ENCODE measurements at regions not wholly inside any gene's neighbourhood (a gene's known extent, or its start where the extent isn't known, plus 50 kb on each side); places are given as distances from the start of the nearest gene placed in this dataset.

DNA sequence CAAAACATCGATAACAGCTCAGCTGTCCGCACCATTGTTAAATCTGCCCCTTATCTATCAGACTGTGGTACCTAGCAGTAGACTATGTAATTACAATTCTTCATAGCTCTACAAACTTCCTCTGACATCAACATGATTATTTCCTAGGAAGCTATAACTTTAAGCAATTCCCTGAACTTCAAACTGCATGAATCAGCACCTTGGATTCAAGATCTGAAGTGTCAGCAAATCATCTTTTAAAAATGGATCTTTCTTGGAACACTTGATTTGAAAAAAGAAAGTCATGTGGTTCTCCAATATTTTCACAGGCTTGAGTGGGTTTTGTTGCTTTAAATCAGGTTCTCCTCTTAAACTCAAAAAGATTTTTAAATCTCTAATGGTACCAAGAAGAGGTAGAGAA, 680.7 kb upstream of the LMCD1 start:
- TF ChIP-seq, protein P1, sequence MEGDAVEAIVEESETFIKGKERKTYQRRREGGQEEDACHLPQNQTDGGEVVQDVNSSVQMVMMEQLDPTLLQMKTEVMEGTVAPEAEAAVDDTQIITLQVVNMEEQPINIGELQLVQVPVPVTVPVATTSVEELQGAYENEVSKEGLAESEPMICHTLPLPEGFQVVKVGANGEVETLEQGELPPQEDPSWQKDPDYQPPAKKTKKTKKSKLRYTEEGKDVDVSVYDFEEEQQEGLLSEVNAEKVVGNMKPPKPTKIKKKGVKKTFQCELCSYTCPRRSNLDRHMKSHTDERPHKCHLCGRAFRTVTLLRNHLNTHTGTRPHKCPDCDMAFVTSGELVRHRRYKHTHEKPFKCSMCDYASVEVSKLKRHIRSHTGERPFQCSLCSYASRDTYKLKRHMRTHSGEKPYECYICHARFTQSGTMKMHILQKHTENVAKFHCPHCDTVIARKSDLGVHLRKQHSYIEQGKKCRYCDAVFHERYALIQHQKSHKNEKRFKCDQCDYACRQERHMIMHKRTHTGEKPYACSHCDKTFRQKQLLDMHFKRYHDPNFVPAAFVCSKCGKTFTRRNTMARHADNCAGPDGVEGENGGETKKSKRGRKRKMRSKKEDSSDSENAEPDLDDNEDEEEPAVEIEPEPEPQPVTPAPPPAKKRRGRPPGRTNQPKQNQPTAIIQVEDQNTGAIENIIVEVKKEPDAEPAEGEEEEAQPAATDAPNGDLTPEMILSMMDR (conservative IDR thresholded peaks at IDR 0.05 in 1 of 2, IDR thresholded peaks at IDR 0.05 in 1 of 2; ENCODE audit: low read depth in 1 of 2, low read length in 2 of 2), result no peak
- no peak for TF ChIP-seq EZH2 (IDR thresholded peaks at IDR 0.05; ENCODE audit: low read length, missing control alignments)
- H3K9me3 ChIP-seq (ENCODE audit: control insufficient read depth, insufficient read depth, low read depth, low read length), result no peaks in the 10 kb centered on the region
- no peaks in the 10 kb centered on the region for H3K79me2 ChIP-seq (ENCODE audit: control insufficient read depth, insufficient read depth, low read length)
- no peak overlapping the region for H3K27ac ChIP-seq (ENCODE audit: insufficient read depth, low read length)
- H3K36me3 ChIP-seq (ENCODE audit: control insufficient read depth, insufficient read depth, low read length), result no peaks in the 10 kb centered on the region
- H2AFZ ChIP-seq (ENCODE audit: low read length), result no peak overlapping the region
- H3K9ac ChIP-seq (ENCODE audit: insufficient read depth, low read length), result no peak overlapping the region
- H3K4me3 ChIP-seq (replicated peaks in 1 of 4; ENCODE audit: control extremely low read depth in 1 of 4, insufficient read depth in 1 of 4, low read depth in 3 of 4, low read length in 4 of 4), result no peak overlapping the region
- no peak for DNase-seq (ENCODE audit: low read depth in 2 of 2)
- H3K4me2 ChIP-seq (ENCODE audit: extremely low read depth, insufficient read depth, low read length), result no peak overlapping the region
- H4K20me1 ChIP-seq (ENCODE audit: control insufficient read depth, extremely low read depth, insufficient read depth, low read length), result no peaks in the 10 kb centered on the region
- no peaks in the 10 kb centered on the region for H3K4me1 ChIP-seq (ENCODE audit: control insufficient read depth, extremely low read depth, insufficient read depth, low read length)
- no peaks in the 10 kb centered on the region for H3K27me3 ChIP-seq (ENCODE audit: control insufficient read depth, insufficient read depth, low read length)

- Histone ChIP-seq H3K4me2 (ENCODE audit: extremely low read depth, insufficient read depth, low read length) (no peak overlapping the region), H3K27me3 (ENCODE audit: control insufficient read depth, insufficient read depth, low read length) (no peaks in the 10 kb centered on the region), H4K20me1 (ENCODE audit: control insufficient read depth, extremely low read depth, insufficient read depth, low read length) (no peaks in the 10 kb centered on the region), H3K4me1 (ENCODE audit: control insufficient read depth, extremely low read depth, insufficient read depth, low read length) (no peaks in the 10 kb centered on the region), H3K9me3 (ENCODE audit: control insufficient read depth, insufficient read depth, low read depth, low read length) (no peaks in the 10 kb centered on the region), H3K9ac (ENCODE audit: insufficient read depth, low read length) (no peak overlapping the region), H3K27ac (ENCODE audit: insufficient read depth, low read length) (no peak overlapping the region), H3K4me3 (replicated peaks in 1 of 4; ENCODE audit: control extremely low read depth in 1 of 4, insufficient read depth in 1 of 4, low read depth in 3 of 4, low read length in 4 of 4) (no peak overlapping the region), H3K79me2 (ENCODE audit: control insufficient read depth, insufficient read depth, low read length) (no peaks in the 10 kb centered on the region), H3K36me3 (ENCODE audit: control insufficient read depth, insufficient read depth, low read length) (no peaks in the 10 kb centered on the region), H2AFZ (ENCODE audit: low read length) (no peak overlapping the region)
- no peak for DNase-seq (ENCODE audit: low read depth in 2 of 2)
- no peak for TF ChIP-seq EZH2 (IDR thresholded peaks at IDR 0.05; ENCODE audit: low read length, missing control alignments)
- TF ChIP-seq, protein P1 (conservative IDR thresholded peaks at IDR 0.05 in 1 of 2, IDR thresholded peaks at IDR 0.05 in 1 of 2; ENCODE audit: low read depth in 1 of 2, low read length in 2 of 2), result no peak
Observed at GRCh38 chr3:7821858-7822257, 679.8 kb upstream of the LMCD1 start.

- Histone ChIP-seq H3K27ac (ENCODE audit: insufficient read depth, low read length) (no peak overlapping the region), H3K4me1 (ENCODE audit: control insufficient read depth, extremely low read depth, insufficient read depth, low read length) (no peaks in the 10 kb centered on the region), H3K79me2 (ENCODE audit: control insufficient read depth, insufficient read depth, low read length) (no peaks in the 10 kb centered on the region), H3K36me3 (ENCODE audit: control insufficient read depth, insufficient read depth, low read length) (no peaks in the 10 kb centered on the region), H3K4me2 (ENCODE audit: extremely low read depth, insufficient read depth, low read length) (no peak overlapping the region), H3K9ac (ENCODE audit: insufficient read depth, low read length) (no peak overlapping the region), H3K9me3 (ENCODE audit: control insufficient read depth, insufficient read depth, low read depth, low read length) (no peaks in the 10 kb centered on the region), H3K27me3 (ENCODE audit: control insufficient read depth, insufficient read depth, low read length) (no peaks in the 10 kb centered on the region), H2AFZ (ENCODE audit: low read length) (no peak overlapping the region), H3K4me3 (replicated peaks in 1 of 4; ENCODE audit: control extremely low read depth in 1 of 4, insufficient read depth in 1 of 4, low read depth in 3 of 4, low read length in 4 of 4) (no peak overlapping the region), H4K20me1 (ENCODE audit: control insufficient read depth, extremely low read depth, insufficient read depth, low read length) (no peaks in the 10 kb centered on the region)
- DNase-seq (ENCODE audit: low read depth in 2 of 2), result peak in 1 of 2 donors; percentile 5
- TF ChIP-seq, protein P1 (conservative IDR thresholded peaks at IDR 0.05 in 1 of 2, IDR thresholded peaks at IDR 0.05 in 1 of 2; ENCODE audit: low read depth in 1 of 2, low read length in 2 of 2), result no peak
- TF ChIP-seq EZH2 (IDR thresholded peaks at IDR 0.05; ENCODE audit: low read length, missing control alignments), result no peak
Observed at GRCh38 chr3:7841451-7841850, 660.2 kb upstream of the LMCD1 start.
